ENCODE measurements at regions not wholly inside any gene's neighbourhood (a gene's known extent, or its start where the extent isn't known, plus 50 kb on each side); places are given as distances from the start of the nearest gene placed in this dataset.

DNA sequence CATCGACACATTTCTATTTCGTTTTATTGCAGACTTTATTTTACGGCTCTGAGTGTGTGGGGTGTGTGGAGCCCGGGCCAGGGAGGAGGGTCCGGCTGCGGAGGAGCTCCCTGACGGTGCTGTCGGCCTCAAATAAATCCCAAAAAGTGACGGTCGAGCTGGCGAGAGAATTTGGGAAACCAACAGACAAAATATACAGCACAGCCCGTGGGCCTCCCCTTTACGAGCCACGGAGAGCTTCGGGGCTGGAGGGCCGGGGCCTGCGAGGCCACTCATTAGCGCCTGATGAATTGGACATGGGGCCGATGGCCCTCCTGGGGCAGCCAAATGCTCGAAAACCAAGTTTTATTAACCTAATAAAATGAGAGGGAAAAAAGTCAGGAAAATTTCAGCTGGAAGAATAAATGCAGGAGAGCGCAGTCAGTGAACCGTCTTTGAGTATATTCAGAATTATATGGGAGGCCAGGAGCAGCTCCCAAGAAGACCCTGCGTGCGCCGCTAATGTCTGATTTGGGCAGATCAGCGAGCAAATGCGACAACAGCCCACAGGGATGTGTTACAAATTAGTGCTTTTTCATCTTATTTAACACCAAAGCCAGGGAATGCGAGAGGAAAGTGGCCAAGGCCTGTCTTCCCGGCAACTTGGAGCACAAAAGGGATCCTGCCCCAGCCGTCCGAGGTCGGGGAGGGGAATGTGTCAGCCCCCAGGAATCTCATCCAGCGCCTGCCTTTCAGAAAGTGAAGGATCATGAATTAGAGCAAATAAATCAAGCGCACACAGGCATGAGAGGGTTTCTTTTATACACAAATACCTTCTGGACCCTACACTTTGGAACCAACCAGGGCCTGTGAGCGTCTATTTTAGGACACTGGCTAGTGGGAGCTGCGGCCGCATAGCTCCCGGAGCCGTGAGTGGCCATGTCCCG lies 249.1 kb downstream of the C16orf95 start:
- DNase-seq: no peak
- no peak for TF ChIP-seq GATA1 (IDR thresholded peaks at IDR 0.05; ENCODE audit: low read depth, low read length)
- no peak for TF ChIP-seq POLR2A (IDR thresholded peaks at IDR 0.05; ENCODE audit: low read length)

DNA sequence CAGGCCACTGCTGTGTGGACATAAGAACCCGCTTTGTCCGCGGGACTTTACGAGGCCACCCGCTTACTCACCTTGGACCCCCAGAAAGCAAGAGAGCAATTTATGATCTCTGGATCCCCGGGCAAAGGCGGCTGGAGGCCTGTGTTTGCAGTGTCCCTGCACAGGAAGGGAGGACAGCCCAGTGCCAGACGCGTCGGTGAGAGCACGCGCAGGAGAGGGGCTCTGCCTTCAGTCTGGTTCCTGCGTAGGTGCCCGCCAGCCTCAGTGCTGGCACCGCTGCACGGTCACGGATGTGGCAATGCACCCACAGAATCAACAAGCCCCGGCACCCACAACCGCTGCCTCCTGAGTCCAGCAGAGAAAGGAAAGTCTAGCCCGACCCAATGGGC lies 248.4 kb downstream of the C16orf95 start:
- no peak for DNase-seq
- TF ChIP-seq POLR2A (IDR thresholded peaks at IDR 0.05; ENCODE audit: low read length) (no peak), GATA1 (IDR thresholded peaks at IDR 0.05; ENCODE audit: low read depth, low read length) (no peak)

DNA sequence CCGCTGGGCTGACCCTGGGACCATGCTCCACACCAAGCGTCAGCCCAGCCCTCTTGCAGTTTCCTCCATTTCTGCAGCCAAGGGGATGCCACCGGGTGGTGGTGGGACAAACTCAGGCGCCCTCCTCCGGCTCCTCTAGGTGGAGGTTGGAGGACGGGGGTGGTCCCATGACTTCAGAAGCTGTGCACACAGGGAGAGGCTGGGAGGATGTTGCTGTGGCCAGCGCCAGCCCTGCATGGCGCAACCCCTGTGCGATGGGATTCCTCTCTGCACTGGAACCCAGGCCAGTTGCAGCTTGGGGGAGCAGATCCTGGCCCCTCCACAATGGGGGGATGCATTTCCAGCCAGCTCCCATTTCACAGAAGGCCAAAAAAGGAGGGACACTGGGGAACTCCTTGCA lies 246.5 kb downstream of the C16orf95 start:
- TF ChIP-seq GATA1 (IDR thresholded peaks at IDR 0.05; ENCODE audit: low read depth, low read length): no peak
- TF ChIP-seq POLR2A (IDR thresholded peaks at IDR 0.05; ENCODE audit: low read length): no peak

DNA sequence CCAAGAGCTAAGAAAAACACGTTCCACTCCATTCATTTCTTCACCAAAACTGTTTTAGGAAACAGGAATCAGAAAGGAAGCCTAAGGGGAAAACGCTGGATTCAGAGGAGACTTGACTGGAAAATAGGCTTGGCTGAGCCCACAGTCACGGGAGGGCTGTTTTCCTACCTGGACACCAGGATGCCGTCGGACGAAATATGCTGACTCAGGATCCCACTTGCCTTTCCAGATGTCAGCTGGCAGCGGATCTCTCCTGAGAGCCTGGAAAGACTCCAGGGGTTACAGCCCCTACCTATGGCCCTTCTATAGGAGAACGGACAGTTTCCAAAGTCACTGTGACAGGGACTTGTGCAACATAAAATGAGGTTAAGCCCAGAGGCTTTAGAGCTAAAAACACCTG lies 245.1 kb downstream of the C16orf95 start:
- no peak for DNase-seq

More for the DNA sequence above, 246.5 kb downstream of the C16orf95 start:
- no peak for DNase-seq

DNA sequence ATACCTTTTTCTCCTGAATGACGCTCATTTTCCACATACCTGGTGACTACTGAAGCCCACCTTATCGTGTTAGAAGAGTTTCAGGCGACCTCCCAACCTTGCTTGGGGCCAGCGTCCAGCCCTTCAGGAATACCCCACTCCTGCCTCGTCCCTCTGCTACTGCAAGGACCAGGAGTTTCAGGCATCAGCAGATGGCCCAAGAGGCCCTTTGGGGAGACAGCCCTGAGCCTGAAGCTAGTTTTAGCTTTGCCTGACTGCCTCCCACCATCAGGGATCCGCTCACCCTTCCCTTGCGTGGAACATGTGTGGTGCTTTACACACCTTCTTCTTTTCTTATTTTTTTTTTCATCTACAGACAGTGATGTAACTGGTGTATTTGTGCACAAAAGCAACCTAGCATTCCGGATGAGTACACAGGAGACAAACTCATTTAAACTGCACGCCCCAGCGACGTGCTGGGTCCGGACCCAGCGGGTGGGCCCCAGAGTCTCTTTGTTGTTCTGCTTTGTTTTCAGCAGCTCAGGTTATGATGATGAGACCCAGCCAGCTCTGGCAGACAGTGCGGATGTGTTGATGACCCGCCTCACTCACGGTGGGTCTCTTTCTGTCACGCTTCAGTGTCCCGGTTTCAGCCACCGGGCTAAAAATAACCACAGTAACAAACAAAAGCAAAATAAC lies 242.4 kb downstream of the C16orf95 start:
- TF ChIP-seq GATA1 (IDR thresholded peaks at IDR 0.05; ENCODE audit: low read depth, low read length): no peak
- TF ChIP-seq POLR2A (IDR thresholded peaks at IDR 0.05; ENCODE audit: low read length): no peak
- no peak for DNase-seq

More for the DNA sequence above, 245.1 kb downstream of the C16orf95 start:
- TF ChIP-seq POLR2A (IDR thresholded peaks at IDR 0.05; ENCODE audit: low read length): no peak
- no peak for TF ChIP-seq GATA1 (IDR thresholded peaks at IDR 0.05; ENCODE audit: low read depth, low read length)

DNA sequence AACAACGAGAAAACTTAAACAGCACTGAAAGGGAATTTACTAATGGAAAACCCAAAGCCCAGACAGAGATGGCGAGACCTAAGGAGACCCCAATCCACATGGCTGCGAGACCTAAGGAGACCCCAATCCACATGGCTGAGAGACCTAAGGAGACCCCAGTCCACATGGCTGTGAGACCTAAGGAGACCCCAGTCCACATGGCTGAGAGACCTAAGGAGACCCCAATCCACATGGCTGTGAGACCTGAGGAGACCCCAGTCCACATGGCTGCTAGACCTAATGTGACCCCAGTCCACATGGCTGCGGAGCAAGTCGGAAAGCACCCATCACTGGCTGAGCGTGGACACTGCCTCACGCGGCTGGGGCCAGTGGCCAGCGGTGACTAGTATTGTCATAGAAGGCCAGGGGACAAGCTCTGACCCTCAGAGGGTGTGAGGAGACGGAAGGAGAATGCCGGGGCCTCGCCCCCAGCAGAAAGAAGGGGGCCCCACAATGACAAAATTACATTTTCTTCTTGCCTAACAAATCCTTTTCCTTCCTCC lies 241.8 kb downstream of the C16orf95 start:
- TF ChIP-seq GATA1 (IDR thresholded peaks at IDR 0.05; ENCODE audit: low read depth, low read length) (no peak), POLR2A (IDR thresholded peaks at IDR 0.05; ENCODE audit: low read length) (no peak)
- no peak for DNase-seq

DNA sequence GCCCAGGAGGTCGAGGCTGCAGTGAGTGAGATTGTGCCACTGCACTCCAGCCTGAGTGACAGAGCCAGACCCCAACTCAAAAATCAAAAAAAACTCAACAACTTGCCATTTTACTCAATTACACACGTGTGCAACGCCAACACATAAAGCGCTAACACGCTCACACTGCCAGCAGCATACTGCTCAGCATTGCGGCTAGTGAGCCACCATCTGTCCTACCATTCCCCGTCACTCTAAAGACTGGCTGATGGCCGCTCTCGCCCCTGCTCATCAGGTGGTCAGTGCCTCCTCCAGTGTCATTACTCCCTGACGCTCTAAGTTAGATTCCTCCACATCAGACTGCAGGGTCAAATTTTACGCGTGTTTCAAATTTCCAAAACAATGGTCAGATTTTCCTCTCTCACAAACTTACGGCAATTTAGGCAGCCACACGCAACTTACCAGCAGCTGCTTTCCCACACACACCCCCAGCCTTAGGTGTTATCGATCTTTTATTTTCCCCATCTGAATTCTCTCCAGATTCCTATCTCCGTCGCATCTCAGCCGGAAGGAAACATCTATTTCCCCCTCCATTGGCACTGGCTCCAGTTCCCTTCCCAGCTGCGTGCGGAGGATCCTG lies 240.8 kb downstream of the C16orf95 start:
- no peak for DNase-seq
- TF ChIP-seq GATA1 (IDR thresholded peaks at IDR 0.05; ENCODE audit: low read depth, low read length): no peak
- TF ChIP-seq POLR2A (IDR thresholded peaks at IDR 0.05; ENCODE audit: low read length): no peak

DNA sequence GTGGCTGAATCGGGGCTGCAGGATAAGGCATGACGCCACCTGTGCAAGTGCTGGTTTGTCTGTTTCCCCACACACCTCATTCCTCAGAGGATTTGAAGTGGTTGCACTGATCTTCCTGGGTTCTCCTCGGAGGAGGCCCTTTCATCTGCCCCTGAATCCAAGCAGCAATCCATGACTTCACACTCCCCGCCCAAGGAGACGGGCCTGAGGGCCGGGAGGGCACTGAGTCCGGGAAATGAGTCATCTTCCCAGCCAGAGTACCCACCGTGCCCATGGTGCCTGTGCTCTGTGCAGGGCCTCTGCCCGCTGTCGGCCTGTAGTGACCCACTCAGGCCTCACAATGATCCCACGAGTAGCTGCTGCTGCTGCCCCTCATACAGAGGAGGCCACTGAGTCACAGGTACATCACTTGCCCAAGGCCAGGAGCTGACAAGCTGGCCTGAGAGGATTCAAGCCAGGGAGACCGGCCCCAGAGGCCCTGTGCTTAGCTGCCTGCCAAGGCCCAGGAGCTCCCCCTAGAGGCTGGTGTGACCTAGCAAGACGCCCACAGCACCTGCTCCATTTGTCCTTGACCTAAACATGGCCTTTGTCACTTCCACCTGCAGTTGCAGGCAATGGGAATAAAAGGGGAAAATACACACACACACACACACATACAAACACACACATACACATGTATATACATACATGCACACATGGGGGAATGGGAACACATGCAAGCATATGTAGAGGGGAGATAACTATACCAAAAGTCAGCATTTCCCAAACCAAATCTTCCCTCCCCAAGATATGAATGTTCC lies 240.0 kb downstream of the C16orf95 start:
- DNase-seq: peak; percentile 59 to 74
- no peak for TF ChIP-seq POLR2A (IDR thresholded peaks at IDR 0.05; ENCODE audit: low read length)
- no peak for TF ChIP-seq GATA1 (IDR thresholded peaks at IDR 0.05; ENCODE audit: low read depth, low read length)

DNA sequence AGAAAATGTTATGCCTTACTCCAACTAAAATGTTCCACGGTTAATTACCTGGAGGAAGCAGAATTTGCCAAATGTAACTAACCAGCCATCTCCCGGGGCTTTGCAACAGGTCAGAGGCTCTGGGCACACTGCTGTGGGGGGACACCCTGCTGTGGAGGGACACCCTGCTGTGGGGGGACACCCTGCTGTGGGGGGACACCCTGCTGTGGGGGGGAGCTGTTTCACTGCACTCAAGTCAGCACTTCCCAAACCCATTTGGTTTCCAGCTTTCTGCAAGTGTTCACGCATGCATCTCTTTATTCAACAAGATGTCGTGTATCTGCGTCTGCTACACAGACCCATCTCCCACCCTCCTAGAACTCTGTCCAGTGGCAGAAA lies 239.5 kb downstream of the C16orf95 start:
- DNase-seq: no peak
- TF ChIP-seq POLR2A (IDR thresholded peaks at IDR 0.05; ENCODE audit: low read length): no peak
- TF ChIP-seq GATA1 (IDR thresholded peaks at IDR 0.05; ENCODE audit: low read depth, low read length): no peak

DNA sequence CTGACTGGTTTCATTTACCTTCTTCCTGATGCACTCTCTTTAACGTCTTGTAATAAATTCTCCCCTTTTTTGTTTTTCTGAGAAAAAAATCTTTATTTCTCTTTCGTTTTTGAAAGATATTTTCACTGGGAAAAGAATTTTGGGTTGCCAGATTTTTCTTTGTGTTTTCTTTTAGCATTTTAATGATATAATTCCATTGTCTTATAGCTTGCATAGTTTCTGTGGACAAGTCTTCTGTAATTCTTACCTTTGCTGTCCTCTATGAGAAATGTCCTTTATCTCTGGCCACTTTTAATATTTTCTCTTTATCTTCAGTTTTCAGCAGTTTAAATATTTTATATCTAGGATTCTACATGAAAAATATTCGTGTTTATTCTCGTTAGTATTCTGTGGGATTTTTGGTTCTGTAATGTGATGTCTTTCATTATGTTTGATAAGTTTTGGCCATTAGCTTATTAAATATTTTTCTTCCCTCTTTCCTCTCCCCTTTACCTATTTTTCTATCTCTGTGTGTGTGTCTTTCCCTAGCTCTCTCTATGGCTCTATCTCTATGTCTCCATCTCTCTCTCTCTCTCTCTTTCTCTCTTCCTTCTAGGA lies 236.5 kb downstream of the C16orf95 start:
- no peak for DNase-seq
- no peak for TF ChIP-seq POLR2A (IDR thresholded peaks at IDR 0.05; ENCODE audit: low read length)
- TF ChIP-seq GATA1 (IDR thresholded peaks at IDR 0.05; ENCODE audit: low read depth, low read length): no peak

DNA sequence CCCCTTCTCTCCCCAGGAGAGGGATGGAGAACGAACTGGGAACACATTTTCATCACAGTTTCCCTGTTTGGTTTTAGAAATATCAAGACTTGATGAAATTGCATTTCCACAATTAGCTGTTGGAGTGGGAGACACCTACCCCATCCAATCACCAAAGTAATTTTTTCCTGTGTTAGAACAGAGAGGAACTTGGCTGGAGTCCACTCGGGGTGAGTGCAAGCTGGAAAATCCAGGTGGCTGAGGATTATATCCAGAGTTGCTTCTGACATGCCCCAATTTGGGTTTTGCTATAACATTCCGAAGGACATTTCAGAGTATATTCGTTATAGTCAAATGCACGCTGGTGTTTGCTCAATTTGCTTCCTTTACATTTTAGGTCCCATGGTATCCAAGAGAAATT lies 231.8 kb downstream of the C16orf95 start:
- TF ChIP-seq GATA1 (IDR thresholded peaks at IDR 0.05; ENCODE audit: low read depth, low read length) (no peak), POLR2A (IDR thresholded peaks at IDR 0.05; ENCODE audit: low read length) (no peak)
- DNase-seq: no peak

DNA sequence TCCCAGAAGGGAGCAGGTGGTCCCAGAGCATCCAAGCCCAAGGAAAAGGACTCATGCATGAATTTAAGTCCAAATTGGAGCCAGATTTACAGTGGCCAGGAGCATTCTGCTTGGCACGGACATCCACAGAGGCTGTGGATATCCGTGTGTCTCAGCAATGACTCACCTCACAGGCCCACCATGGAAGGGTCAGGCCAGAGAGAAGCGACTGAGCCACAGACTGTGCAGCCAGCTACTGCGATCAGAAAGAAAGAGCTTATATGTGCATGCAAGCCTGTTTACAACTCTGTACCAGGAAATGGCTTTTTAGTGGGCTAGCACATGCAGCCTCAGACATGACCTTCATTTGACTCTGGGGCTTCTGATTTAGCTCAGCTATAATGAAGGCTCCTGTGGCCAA lies 231.0 kb downstream of the C16orf95 start:
- DNase-seq: no peak
- TF ChIP-seq POLR2A (IDR thresholded peaks at IDR 0.05; ENCODE audit: low read length): no peak

DNA sequence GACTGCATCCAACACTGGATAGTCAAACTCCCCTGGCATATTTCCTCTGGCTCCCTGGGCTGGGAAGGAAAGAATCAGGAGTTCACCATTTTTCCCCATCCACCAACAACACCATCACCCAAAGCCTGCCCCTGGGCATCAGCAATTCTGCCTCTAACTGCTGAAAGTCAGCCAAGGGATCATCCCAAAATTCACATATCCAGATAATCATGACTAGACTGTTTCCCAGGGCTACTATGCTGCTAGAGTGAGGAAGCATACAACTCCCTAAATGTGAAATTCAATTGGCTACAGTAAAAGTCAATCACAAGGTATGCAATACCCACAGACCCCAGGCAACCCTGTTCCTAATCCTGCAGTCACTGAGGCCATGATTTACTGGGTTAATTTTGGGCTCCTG lies 230.6 kb downstream of the C16orf95 start:
- no peak for TF ChIP-seq POLR2A (IDR thresholded peaks at IDR 0.05; ENCODE audit: low read length)
- no peak for TF ChIP-seq GATA1 (IDR thresholded peaks at IDR 0.05; ENCODE audit: low read depth, low read length)
- no peak for DNase-seq

Data from erythroblast (primary cell).